PC-9 (cell line): ENCODE measurements at regions not wholly inside any gene's neighbourhood (a gene's known extent, or its start where the extent isn't known, plus 50 kb on each side); places are given as distances from the start of the nearest gene placed in this dataset.
"Not testable (repeated sequence)": the region's sequence is repeated elsewhere in the genome, so short reads cannot be mapped to it uniquely, and the experiment has no call there.

ENCODE experiments used
- BruUV-seq: library from RNA; stranded (reverse); fragments of 400-500 nt; replicated peaks from 2 replicates; lab custom pipeline; 2021; lab: Mats Ljungman, UMichigan
- CTCF ChIA-PET: fragments of 300-600 bp; sonication (Branson Sonifier 250); formaldehyde crosslinking; loops from one replicate; lab custom pipeline; 2022; ENCODE audit warnings: antibody characterized with exemption; lab: Charles Lee
- POLR2A ChIA-PET: fragments of 300-600 bp; sonication (Branson Sonifier 250); formaldehyde crosslinking; loops from one replicate; lab custom pipeline; 2022; ENCODE audit warnings: antibody characterized with exemption; ENCODE audit not compliant: unreplicated experiment; lab: Charles Lee
- DNase-seq, 2 experiments: peaks; one replicate each; pipeline versions ENCODE4 v3.0.0 to v3.0.0-alpha.2; 2015 to 2022; ENCODE audit warnings: mixed read lengths in 1 of 2
- H2AFZ ChIP-seq: fragments of 200-600 bp; sonication (generic); 2 replicates; pipeline ENCODE4 v1.8.1; 2017; ENCODE audit warnings: antibody characterized with exemption
- H3F3A ChIP-seq: fragments of 200-600 bp; sonication (generic); 2 replicates; pipeline ENCODE4 v1.8.1; 2017; ENCODE audit warnings: antibody characterized with exemption, mild to moderate bottlenecking, low read depth; ENCODE audit not compliant: insufficient read depth
- H3K27ac ChIP-seq: fragments of 200-600 bp; sonication (generic); 2 replicates; pipeline ENCODE4 v1.6.1; 2016; ENCODE audit warnings: mixed run types
- H3K27me3 ChIP-seq: fragments of 200-600 bp; sonication (generic); 2 replicates; pipeline ENCODE4 v1.6.1; 2016; ENCODE audit warnings: low read depth, mixed run types; ENCODE audit not compliant: insufficient read depth
- H3K36me3 ChIP-seq: fragments of 200-600 bp; sonication (generic); 2 replicates; pipeline ENCODE4 v1.6.1; 2016; ENCODE audit warnings: low read depth, mixed run types
- H3K4me1 ChIP-seq: fragments of 200-600 bp; sonication (generic); replicated peaks from 2 replicates; pipeline ENCODE4 v1.6.1; 2016; ENCODE audit warnings: mixed run types; ENCODE audit not compliant: insufficient read depth
- H3K4me2 ChIP-seq: fragments of 200-600 bp; sonication (generic); 2 replicates; pipeline ENCODE4 v1.6.1; 2017; ENCODE audit warnings: mixed run types
- H3K4me3 ChIP-seq: fragments of 200-600 bp; sonication (generic); 2 replicates; pipeline ENCODE4 v1.6.1; 2016; ENCODE audit warnings: mixed run types
- H3K79me2 ChIP-seq: fragments of 200-600 bp; sonication (generic); 2 replicates; pipeline ENCODE4 v1.6.1; 2017; ENCODE audit warnings: low read depth, mixed run types
- H3K9me2 ChIP-seq: fragments of 200-600 bp; sonication (generic); 2 replicates; pipeline ENCODE4 v1.8.1; 2017; ENCODE audit warnings: mild to moderate bottlenecking; ENCODE audit not compliant: insufficient read depth
- H3K9me3 ChIP-seq: fragments of 200-600 bp; sonication (generic); 2 replicates; pipeline ENCODE4 v1.8.1; 2016; ENCODE audit warnings: low read depth; ENCODE audit not compliant: insufficient read depth
- H4K20me1 ChIP-seq: fragments of 200-600 bp; sonication (generic); 2 replicates; pipeline ENCODE4 v1.8.1; 2017; ENCODE audit not compliant: insufficient read depth
- intact Hi-C: fragments of 100-400 bp; cut with micrococcal nuclease; formaldehyde crosslinking; loops from one replicate; pipeline ENCODE4 v1.10.0; 2022; ENCODE audit not compliant: unreplicated experiment

GRCh38 chr20:30289711-30290141 is 967.7 kb upstream of the DEFB115 start:
- H3K79me2 ChIP-seq, CTCF ChIA-PET, intact Hi-C loops, H3K4me2 ChIP-seq, H3K4me3 ChIP-seq, BruUV-seq, H3F3A ChIP-seq, H3K4me1 ChIP-seq, H3K9me2 ChIP-seq, H3K27me3 ChIP-seq, H3K9me3 ChIP-seq, POLR2A ChIA-PET, DNase-seq, H3K36me3 ChIP-seq, H3K27ac ChIP-seq, H4K20me1 ChIP-seq, H2AFZ ChIP-seq: not testable (repeated sequence)

GRCh38 chr20:30290361-30291063 is 967.0 kb upstream of the DEFB115 start:
- H3K9me3 ChIP-seq, H3K27ac ChIP-seq, intact Hi-C loops, H3K36me3 ChIP-seq, H3K4me1 ChIP-seq, H3K79me2 ChIP-seq, POLR2A ChIA-PET, H3K4me2 ChIP-seq, H2AFZ ChIP-seq, H3K27me3 ChIP-seq, BruUV-seq, H3K4me3 ChIP-seq, H3F3A ChIP-seq, H4K20me1 ChIP-seq, H3K9me2 ChIP-seq: not testable (repeated sequence)
- peak in 1 of 2 experiments; percentile 25 for DNase-seq
- CTCF ChIA-PET = interaction anchor here (0.6 kb wide), 1 partner anchor 86 kb away, joined by 13 read pairs; no protein-coding TSS in a partner anchor

- BruUV-seq, H3K9me3 ChIP-seq, H3K9me2 ChIP-seq, intact Hi-C loops, H3K4me3 ChIP-seq, H3F3A ChIP-seq, POLR2A ChIA-PET, H3K36me3 ChIP-seq, H2AFZ ChIP-seq, H3K79me2 ChIP-seq, H3K27ac ChIP-seq, H3K4me1 ChIP-seq, H3K27me3 ChIP-seq, H3K4me2 ChIP-seq, H4K20me1 ChIP-seq, DNase-seq: not testable (repeated sequence)
- CTCF ChIA-PET = interaction anchor here (0.6 kb wide), 1 partner anchor 86 kb away, joined by 13 read pairs; no protein-coding TSS in a partner anchor
These were observed 966.4 kb upstream of the DEFB115 start for GRCh38 chr20:30291064-30291379.

- H3K36me3 ChIP-seq, BruUV-seq, H3K79me2 ChIP-seq, H4K20me1 ChIP-seq, H3K4me1 ChIP-seq, intact Hi-C loops, POLR2A ChIA-PET, H3K27me3 ChIP-seq, H2AFZ ChIP-seq, DNase-seq, H3F3A ChIP-seq, CTCF ChIA-PET, H3K4me3 ChIP-seq, H3K4me2 ChIP-seq, H3K9me2 ChIP-seq, H3K27ac ChIP-seq, H3K9me3 ChIP-seq: not testable (repeated sequence)
These were observed 965.8 kb upstream of the DEFB115 start for GRCh38 chr20:30291686-30292085.

GRCh38 chr20:30295396-30295795 is 962.1 kb upstream of the DEFB115 start:
- H3K9me2 ChIP-seq, H3K27ac ChIP-seq, H4K20me1 ChIP-seq, DNase-seq, POLR2A ChIA-PET, H3K4me1 ChIP-seq, H3K4me2 ChIP-seq, CTCF ChIA-PET, H3K36me3 ChIP-seq, H3K9me3 ChIP-seq, H3K4me3 ChIP-seq, H3K79me2 ChIP-seq, H3F3A ChIP-seq, intact Hi-C loops, BruUV-seq, H2AFZ ChIP-seq: not testable (repeated sequence)
- peaks cover 11% of the 10 kb centered on the region; the same call in 1 of the 2 replicates for H3K27me3 ChIP-seq

GRCh38 chr20:30295967-30296366 is 961.5 kb upstream of the DEFB115 start:
- DNase-seq, CTCF ChIA-PET, H3K79me2 ChIP-seq, H3K4me3 ChIP-seq, H4K20me1 ChIP-seq, BruUV-seq, H3K4me1 ChIP-seq, H3K27ac ChIP-seq, POLR2A ChIA-PET, H3K9me2 ChIP-seq, H2AFZ ChIP-seq, intact Hi-C loops, H3K36me3 ChIP-seq, H3K4me2 ChIP-seq, H3K9me3 ChIP-seq, H3F3A ChIP-seq: not testable (repeated sequence)
- peaks cover 11% of the 10 kb centered on the region; the same call in 1 of the 2 replicates for H3K27me3 ChIP-seq

GRCh38 chr20:30297878-30298595 is 959.4 kb upstream of the DEFB115 start:
- DNase-seq, H4K20me1 ChIP-seq, H2AFZ ChIP-seq, intact Hi-C loops, POLR2A ChIA-PET, BruUV-seq, H3K4me2 ChIP-seq, CTCF ChIA-PET, H3K4me3 ChIP-seq, H3K9me2 ChIP-seq, H3K27ac ChIP-seq, H3K36me3 ChIP-seq, H3F3A ChIP-seq, H3K79me2 ChIP-seq, H3K9me3 ChIP-seq, H3K4me1 ChIP-seq: not testable (repeated sequence)
- peaks cover 11% of the 10 kb centered on the region; the same call in 1 of the 2 replicates for H3K27me3 ChIP-seq
